Lower lobe of right lung (tissue), 2 donors: ENCODE measurements at regions not wholly inside any gene's neighbourhood (a gene's known extent, or its start where the extent isn't known, plus 50 kb on each side); places are given as distances from the start of the nearest gene placed in this dataset.
"Not testable (repeated sequence)": the region's sequence is repeated elsewhere in the genome, so short reads cannot be mapped to it uniquely, and the experiment has no call there.

ENCODE experiments used
- ATAC-seq, 2 donors: fragments of 200-7000 bp; cut with Tn5 transposase; one replicate each; pipeline ENCODE4 v1.9.1; 2020 to 2022; ENCODE audit warnings: mild to moderate bottlenecking in 2 of 2, moderate library complexity in 2 of 2
- DNase-seq: peaks from one replicate; pipeline ENCODE4 v3.0.0-alpha.2; 2020
- H3K27ac ChIP-seq: fragments of 200-600 bp; one replicate; pipeline ENCODE4 v1.8.0; 2022
- H3K27me3 ChIP-seq: fragments of 200-600 bp; one replicate; pipeline ENCODE4 v1.8.0; 2022; ENCODE audit warnings: low read depth
- H3K36me3 ChIP-seq: fragments of 200-600 bp; one replicate; pipeline ENCODE4 v1.8.0; 2022; ENCODE audit warnings: mild to moderate bottlenecking
- H3K4me1 ChIP-seq: fragments of 200-600 bp; one replicate; pipeline ENCODE4 v1.8.0; 2022
- H3K4me3 ChIP-seq: fragments of 200-600 bp; one replicate; pipeline ENCODE4 v1.8.0; 2022; ENCODE audit warnings: mild to moderate bottlenecking
- H3K9me3 ChIP-seq: fragments of 200-600 bp; one replicate; pipeline ENCODE4 v1.8.0; 2022
- intact Hi-C: fragments of 100-400 bp; cut with DNase I; formaldehyde crosslinking; loops from one replicate; pipeline ENCODE4 v1.11.0; 2022
- TF ChIP-seq, protein P1 (sequence below): fragments of 200-600 bp; IDR thresholded peaks from one replicate; pipeline ENCODE4 v1.8.0; 2022; ENCODE audit warnings: antibody characterized with exemption, mild to moderate bottlenecking
- donor health status: DM: no; HTN: yes; CAD: no; lungs with severe emphysema.

GRCh38 chr4:177190995-177191580 lies 118.6 kb upstream of the NEIL3 start:
- Histone ChIP-seq H3K9me3 (no peaks in the 10 kb centered on the region), H3K4me3 (no peak overlapping the region), H3K27me3 (no peaks in the 10 kb centered on the region), H3K36me3 (no peaks in the 10 kb centered on the region), H3K27ac (no peak overlapping the region), H3K4me1 (no peaks in the 10 kb centered on the region)
- ATAC-seq (no peak), DNase-seq (no peak)
- intact Hi-C loops, result no loop called here
- TF ChIP-seq, protein P1, sequence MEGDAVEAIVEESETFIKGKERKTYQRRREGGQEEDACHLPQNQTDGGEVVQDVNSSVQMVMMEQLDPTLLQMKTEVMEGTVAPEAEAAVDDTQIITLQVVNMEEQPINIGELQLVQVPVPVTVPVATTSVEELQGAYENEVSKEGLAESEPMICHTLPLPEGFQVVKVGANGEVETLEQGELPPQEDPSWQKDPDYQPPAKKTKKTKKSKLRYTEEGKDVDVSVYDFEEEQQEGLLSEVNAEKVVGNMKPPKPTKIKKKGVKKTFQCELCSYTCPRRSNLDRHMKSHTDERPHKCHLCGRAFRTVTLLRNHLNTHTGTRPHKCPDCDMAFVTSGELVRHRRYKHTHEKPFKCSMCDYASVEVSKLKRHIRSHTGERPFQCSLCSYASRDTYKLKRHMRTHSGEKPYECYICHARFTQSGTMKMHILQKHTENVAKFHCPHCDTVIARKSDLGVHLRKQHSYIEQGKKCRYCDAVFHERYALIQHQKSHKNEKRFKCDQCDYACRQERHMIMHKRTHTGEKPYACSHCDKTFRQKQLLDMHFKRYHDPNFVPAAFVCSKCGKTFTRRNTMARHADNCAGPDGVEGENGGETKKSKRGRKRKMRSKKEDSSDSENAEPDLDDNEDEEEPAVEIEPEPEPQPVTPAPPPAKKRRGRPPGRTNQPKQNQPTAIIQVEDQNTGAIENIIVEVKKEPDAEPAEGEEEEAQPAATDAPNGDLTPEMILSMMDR, result no peak

DNA sequence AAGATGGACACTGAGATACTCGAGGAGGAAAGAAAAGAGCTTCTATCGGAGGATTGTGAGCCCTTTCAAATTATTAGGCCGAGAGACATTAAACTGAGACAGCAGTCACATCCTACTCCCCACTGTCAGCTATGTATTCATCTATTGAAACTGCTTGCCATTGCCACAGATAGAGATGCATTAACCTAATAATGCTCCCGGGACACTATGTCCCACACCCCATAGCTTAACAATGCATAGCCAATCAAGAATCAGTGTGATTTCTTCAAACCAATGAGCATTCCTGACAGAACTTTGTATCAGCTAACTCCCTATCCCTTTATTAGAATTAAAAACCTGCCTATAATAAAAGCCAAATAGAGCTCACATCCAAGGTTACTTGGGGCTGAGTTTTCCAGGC lies 118.1 kb upstream of the NEIL3 start:
- H3K27ac ChIP-seq, result no peak overlapping the region

DNA sequence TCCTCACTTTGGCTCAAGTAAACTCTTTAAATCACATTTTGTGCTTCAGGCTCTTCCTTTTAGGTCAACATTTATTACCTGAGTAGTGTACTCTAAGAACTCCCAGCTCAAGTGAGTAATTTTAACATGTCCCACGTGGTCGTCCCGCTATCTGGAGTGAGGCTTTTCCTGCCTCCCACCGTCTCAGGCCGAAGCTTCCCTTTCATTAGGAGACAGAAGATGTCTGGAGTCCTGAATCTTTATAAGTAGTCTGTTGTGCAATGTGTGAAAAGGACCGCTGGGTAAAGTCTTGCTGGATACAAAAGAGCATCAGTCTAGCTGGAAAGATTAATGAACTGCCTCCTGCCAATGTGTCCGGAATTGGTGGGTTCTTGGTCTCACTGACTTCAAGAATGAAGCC lies 117.7 kb upstream of the NEIL3 start:
- Histone ChIP-seq H3K36me3 (no peaks in the 10 kb centered on the region), H3K4me3 (no peak overlapping the region), H3K27me3 (no peaks in the 10 kb centered on the region), H3K27ac (no peak overlapping the region), H3K4me1 (no peaks in the 10 kb centered on the region), H3K9me3 (no peaks in the 10 kb centered on the region)
- no peak for DNase-seq
- ATAC-seq, result no peak
- TF ChIP-seq, protein P1, result no peak
- intact Hi-C loops, result no loop called here

More for the DNA sequence above, 118.1 kb upstream of the NEIL3 start:
- Histone ChIP-seq H3K36me3 (no peaks in the 10 kb centered on the region), H3K27me3 (no peaks in the 10 kb centered on the region), H3K4me3 (no peak overlapping the region), H3K9me3 (no peaks in the 10 kb centered on the region), H3K4me1 (no peaks in the 10 kb centered on the region)
- ATAC-seq, result no peak
- DNase-seq, result no peak
- intact Hi-C loops, result no loop called here
- TF ChIP-seq, protein P1, result no peak

GRCh38 chr4:177193024-177193715 lies 116.5 kb upstream of the NEIL3 start:
- DNase-seq, H3K36me3 ChIP-seq, H3K27me3 ChIP-seq, H3K9me3 ChIP-seq, H3K4me3 ChIP-seq, ATAC-seq, H3K27ac ChIP-seq, intact Hi-C loops, H3K4me1 ChIP-seq: not testable (repeated sequence)

DNA sequence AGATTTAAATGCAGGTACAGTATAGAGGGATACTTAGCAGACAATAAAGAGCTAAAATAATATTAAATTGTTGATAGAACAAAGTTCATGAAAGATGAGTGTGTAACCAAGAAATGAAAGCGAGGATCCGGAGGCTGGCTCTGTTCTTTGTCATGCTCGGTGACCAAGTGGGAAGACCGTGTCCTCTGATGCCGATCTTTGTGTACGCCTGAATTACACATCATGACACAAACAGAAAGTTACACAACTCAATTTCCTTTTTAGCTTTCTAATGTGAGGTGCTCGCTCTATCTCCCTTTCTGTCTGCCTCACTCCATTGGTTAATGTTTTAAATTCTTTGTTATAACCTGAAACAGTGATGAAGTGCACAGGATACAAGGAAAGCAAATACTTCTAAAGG lies 114.8 kb upstream of the NEIL3 start:
- Histone ChIP-seq H3K27ac (no peak overlapping the region), H3K27me3 (no peaks in the 10 kb centered on the region), H3K36me3 (no peaks in the 10 kb centered on the region), H3K9me3 (no peaks in the 10 kb centered on the region), H3K4me1 (no peaks in the 10 kb centered on the region), H3K4me3 (no peak overlapping the region)
- TF ChIP-seq, protein P1, result no peak
- DNase-seq (no peak), ATAC-seq (no peak)
- intact Hi-C loops, result no loop called here

- TF ChIP-seq, protein P1, result no peak
- DNase-seq (no peak), ATAC-seq (no peak)
- H3K36me3 ChIP-seq, result no peaks in the 10 kb centered on the region
- H3K4me1 ChIP-seq, result no peaks in the 10 kb centered on the region
- no peak overlapping the region for H3K4me3 ChIP-seq
- H3K9me3 ChIP-seq, result no peaks in the 10 kb centered on the region
- H3K27me3 ChIP-seq, result no peaks in the 10 kb centered on the region
- intact Hi-C loops, result no loop called here
- H3K27ac ChIP-seq, result no peak overlapping the region
Observed at GRCh38 chr4:177196615-177197014, 113.1 kb upstream of the NEIL3 start.
